Panc1 (cell line): ENCODE measurements at regions not wholly inside any gene's neighbourhood (a gene's known extent, or its start where the extent isn't known, plus 50 kb on each side); places are given as distances from the start of the nearest gene placed in this dataset.

Experiments
- ATAC-seq: fragments of 200-7000 bp; cut with Tn5 transposase; 2 replicates; pipeline ENCODE4 v1.9.1; 2020; ENCODE audit warnings: mild to moderate bottlenecking, moderate library complexity
- BruUV-seq: library from RNA; stranded (reverse); fragments of 400-500 nt; replicated peaks from 2 replicates; lab custom pipeline; 2021; lab: Mats Ljungman, UMichigan
- CTCF ChIA-PET: fragments of 300-600 bp; sonication (Branson Sonifier 250); formaldehyde crosslinking; loops from one replicate; lab custom pipeline; 2022; ENCODE audit warnings: antibody characterized with exemption; lab: Charles Lee
- POLR2A ChIA-PET: fragments of 300-600 bp; sonication (Branson Sonifier 250); formaldehyde crosslinking; loops from one replicate; lab custom pipeline; 2022; ENCODE audit warnings: antibody characterized with exemption; lab: Charles Lee
- DNase-seq: peaks from one replicate; pipeline ENCODE4 v3.0.0-alpha.2; 2010; ENCODE audit warnings: low read depth, low spot score
- H3K27ac ChIP-seq: 2 replicates; pipeline ENCODE4 v1.5.1; 2011; ENCODE audit warnings: mild to moderate bottlenecking, low read length, inconsistent platforms
- H3K27me3 ChIP-seq: fragments of 200-500 bp; sonication (Bioruptor generic); 2 replicates; pipeline ENCODE4 v1.6.0; 2014; ENCODE audit warnings: low read length, inconsistent platforms; ENCODE audit not compliant: control insufficient read depth, insufficient read depth
- H3K36me3 ChIP-seq: fragments of 200-500 bp; sonication (Bioruptor generic); 2 replicates; pipeline ENCODE4 v1.5.1; 2014; ENCODE audit warnings: inconsistent platforms, mild to moderate bottlenecking, low read length, moderate library complexity; ENCODE audit not compliant: control insufficient read depth, insufficient read depth
- H3K4me1 ChIP-seq: 2 replicates; pipeline ENCODE4 v1.5.1; 2011; ENCODE audit warnings: inconsistent platforms, mild to moderate bottlenecking, low read length, moderate library complexity; ENCODE audit not compliant: control insufficient read depth, insufficient read depth
- H3K4me3 ChIP-seq, 2 experiments: 2 replicates each; pipeline ENCODE4 v1.5.1; 2011 to 2012; ENCODE audit warnings: low read depth in 2 of 2, low read length in 2 of 2, mild to moderate bottlenecking in 2 of 2, inconsistent platforms in 1 of 2, moderate library complexity in 1 of 2
- H3K9me3 ChIP-seq: fragments of 200-500 bp; sonication (Bioruptor generic); 2 replicates; pipeline ENCODE4 v1.5.1; 2014; ENCODE audit warnings: low read depth, mild to moderate bottlenecking, inconsistent platforms, low read length, moderate library complexity; ENCODE audit not compliant: control insufficient read depth, insufficient read depth
- POLR2AphosphoS5 ChIP-seq: IDR thresholded peaks from 2 replicates; pipeline ENCODE4 v1.6.1; 2012; ENCODE audit warnings: mild to moderate bottlenecking, low read depth, low read length, moderate library complexity
- SIN3A ChIP-seq: IDR thresholded peaks from 2 replicates; pipeline ENCODE4 v1.6.1; 2012; ENCODE audit warnings: low read depth, mild to moderate bottlenecking, low read length, moderate library complexity, borderline replicate concordance; ENCODE audit not compliant: insufficient read depth
- TCF7L2 ChIP-seq: IDR thresholded peaks from 2 replicates; pipeline ENCODE4 v1.6.1; 2011; ENCODE audit warnings: mild to moderate bottlenecking, low read depth, low read length, inconsistent platforms
- in situ Hi-C: cut with HindIII; loops from 2 replicates; pipeline ENCODE4 v1.10.0; 2016; ENCODE audit warnings: low sequenced_read_pairs, low pct_unique_long_range_greater_than_20kb
- intact Hi-C: fragments of 100-400 bp; cut with micrococcal nuclease; formaldehyde crosslinking; loops from one replicate; pipeline ENCODE4 v1.10.0; 2022; ENCODE audit not compliant: unreplicated experiment
- TF ChIP-seq, protein P1 (sequence below), 2 experiments: IDR thresholded peaks; 2 replicates each; pipeline ENCODE4 v1.6.1; 2011 to 2012; ENCODE audit warnings: low read depth in 2 of 2, control low read depth in 1 of 2, low read length in 1 of 2, mild to moderate bottlenecking in 1 of 2, moderate library complexity in 1 of 2; ENCODE audit not compliant: insufficient read depth in 1 of 2
- TF ChIP-seq, protein P2 (sequence below): fragments of 450-650 bp; IDR thresholded peaks from 2 replicates; pipeline ENCODE4 v1.5.1; 2017; ENCODE audit warnings: mild to moderate bottlenecking

DNA sequence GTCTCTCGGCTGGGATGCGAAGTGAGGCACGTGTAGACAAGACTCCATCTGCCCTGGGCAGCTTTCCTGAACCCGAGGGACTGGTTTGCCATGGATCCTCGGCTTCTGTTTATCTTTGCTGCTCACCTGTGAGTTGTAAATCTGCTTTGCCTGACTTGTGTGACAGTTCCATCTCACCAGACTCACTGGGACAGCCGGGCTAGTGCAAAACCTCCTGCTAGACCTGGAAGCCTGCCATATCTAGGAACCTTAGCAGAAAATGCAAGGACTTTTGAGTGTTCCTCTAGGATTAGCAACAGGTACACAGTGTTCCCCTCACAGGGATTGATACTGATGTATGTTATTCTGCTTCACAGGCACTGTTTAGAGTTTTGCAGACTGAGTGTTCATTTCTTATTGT lies 218.6 kb downstream of the URB2 start:
- H3K9me3 ChIP-seq = no peaks in the 10 kb centered on the region
- BruUV-seq = no TSS peak
- no peaks in the 10 kb centered on the region for H3K4me1 ChIP-seq
- H3K27ac ChIP-seq = no peak overlapping the region
- no peak for TF ChIP-seq SIN3A
- no peak for TF ChIP-seq POLR2AphosphoS5
- TF ChIP-seq TCF7L2 = no peak
- TF ChIP-seq, protein P1, sequence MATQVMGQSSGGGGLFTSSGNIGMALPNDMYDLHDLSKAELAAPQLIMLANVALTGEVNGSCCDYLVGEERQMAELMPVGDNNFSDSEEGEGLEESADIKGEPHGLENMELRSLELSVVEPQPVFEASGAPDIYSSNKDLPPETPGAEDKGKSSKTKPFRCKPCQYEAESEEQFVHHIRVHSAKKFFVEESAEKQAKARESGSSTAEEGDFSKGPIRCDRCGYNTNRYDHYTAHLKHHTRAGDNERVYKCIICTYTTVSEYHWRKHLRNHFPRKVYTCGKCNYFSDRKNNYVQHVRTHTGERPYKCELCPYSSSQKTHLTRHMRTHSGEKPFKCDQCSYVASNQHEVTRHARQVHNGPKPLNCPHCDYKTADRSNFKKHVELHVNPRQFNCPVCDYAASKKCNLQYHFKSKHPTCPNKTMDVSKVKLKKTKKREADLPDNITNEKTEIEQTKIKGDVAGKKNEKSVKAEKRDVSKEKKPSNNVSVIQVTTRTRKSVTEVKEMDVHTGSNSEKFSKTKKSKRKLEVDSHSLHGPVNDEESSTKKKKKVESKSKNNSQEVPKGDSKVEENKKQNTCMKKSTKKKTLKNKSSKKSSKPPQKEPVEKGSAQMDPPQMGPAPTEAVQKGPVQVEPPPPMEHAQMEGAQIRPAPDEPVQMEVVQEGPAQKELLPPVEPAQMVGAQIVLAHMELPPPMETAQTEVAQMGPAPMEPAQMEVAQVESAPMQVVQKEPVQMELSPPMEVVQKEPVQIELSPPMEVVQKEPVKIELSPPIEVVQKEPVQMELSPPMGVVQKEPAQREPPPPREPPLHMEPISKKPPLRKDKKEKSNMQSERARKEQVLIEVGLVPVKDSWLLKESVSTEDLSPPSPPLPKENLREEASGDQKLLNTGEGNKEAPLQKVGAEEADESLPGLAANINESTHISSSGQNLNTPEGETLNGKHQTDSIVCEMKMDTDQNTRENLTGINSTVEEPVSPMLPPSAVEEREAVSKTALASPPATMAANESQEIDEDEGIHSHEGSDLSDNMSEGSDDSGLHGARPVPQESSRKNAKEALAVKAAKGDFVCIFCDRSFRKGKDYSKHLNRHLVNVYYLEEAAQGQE (IDR thresholded peaks at IDR 0.05; ENCODE audit: insufficient read depth in 1 of 2, low read depth in 2 of 2, low read length in 1 of 2) = no peak
- TF ChIP-seq, protein P2, sequence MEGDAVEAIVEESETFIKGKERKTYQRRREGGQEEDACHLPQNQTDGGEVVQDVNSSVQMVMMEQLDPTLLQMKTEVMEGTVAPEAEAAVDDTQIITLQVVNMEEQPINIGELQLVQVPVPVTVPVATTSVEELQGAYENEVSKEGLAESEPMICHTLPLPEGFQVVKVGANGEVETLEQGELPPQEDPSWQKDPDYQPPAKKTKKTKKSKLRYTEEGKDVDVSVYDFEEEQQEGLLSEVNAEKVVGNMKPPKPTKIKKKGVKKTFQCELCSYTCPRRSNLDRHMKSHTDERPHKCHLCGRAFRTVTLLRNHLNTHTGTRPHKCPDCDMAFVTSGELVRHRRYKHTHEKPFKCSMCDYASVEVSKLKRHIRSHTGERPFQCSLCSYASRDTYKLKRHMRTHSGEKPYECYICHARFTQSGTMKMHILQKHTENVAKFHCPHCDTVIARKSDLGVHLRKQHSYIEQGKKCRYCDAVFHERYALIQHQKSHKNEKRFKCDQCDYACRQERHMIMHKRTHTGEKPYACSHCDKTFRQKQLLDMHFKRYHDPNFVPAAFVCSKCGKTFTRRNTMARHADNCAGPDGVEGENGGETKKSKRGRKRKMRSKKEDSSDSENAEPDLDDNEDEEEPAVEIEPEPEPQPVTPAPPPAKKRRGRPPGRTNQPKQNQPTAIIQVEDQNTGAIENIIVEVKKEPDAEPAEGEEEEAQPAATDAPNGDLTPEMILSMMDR = no peak
- CTCF ChIA-PET = no interaction called here
- no peak overlapping the region for H3K4me3 ChIP-seq
- in situ Hi-C loops = no loop called here
- ATAC-seq (no peak), DNase-seq (no peak)
- H3K27me3 ChIP-seq = peaks cover 21% of the 10 kb centered on the region
- intact Hi-C loops = no loop called here
- no peaks in the 10 kb centered on the region for H3K36me3 ChIP-seq
- POLR2A ChIA-PET = no interaction called here

DNA sequence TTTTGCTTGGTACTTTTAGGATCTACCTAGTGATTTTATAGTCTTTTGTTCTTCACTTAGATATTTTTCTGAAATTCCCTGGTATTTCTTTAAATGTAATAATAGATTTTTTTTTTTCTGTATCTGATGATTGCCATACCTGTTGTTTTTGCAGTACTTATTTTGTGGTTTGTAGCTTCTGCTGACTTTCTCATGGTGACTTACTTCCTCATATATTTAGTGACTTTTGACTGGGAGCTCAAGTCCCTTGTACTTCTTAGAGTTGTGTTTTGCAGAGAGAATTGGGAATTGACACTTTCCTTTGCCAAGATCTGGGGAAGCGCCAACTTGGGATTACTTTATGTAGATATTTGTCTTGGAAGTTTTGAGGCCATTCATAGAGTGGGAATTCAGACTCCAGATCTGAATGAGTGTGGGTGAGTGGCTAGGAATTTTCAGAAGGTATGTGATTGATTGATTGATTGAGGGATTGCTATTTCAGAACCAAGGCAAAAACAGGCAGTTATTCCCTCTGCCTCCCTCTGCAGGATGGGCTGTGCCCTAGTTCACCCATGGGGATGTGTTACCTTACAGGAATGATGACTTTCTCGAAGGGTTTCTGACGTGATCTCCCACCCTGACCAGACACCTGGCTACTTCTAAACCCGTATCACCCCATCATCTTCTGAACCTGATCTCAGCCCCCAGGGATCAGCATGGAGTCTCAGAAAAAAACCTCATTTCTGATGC lies 219.5 kb downstream of the URB2 start:
- no peaks in the 10 kb centered on the region for H3K9me3 ChIP-seq
- H3K27ac ChIP-seq = no peak overlapping the region
- BruUV-seq = no TSS peak
- ChIA-PET POLR2A (no interaction called here), CTCF (no interaction called here)
- DNase-seq (no peak), ATAC-seq (no peak)
- no peak overlapping the region for H3K4me3 ChIP-seq
- peaks cover 19% of the 10 kb centered on the region for H3K27me3 ChIP-seq
- no peaks in the 10 kb centered on the region for H3K4me1 ChIP-seq
- intact Hi-C loops = no loop called here
- TF ChIP-seq, protein P1 (IDR thresholded peaks at IDR 0.05; ENCODE audit: insufficient read depth in 1 of 2, low read depth in 2 of 2, low read length in 1 of 2) = no peak
- TF ChIP-seq POLR2AphosphoS5 = no peak
- TF ChIP-seq, protein P2 = no peak
- TF ChIP-seq SIN3A = no peak
- no peak for TF ChIP-seq TCF7L2
- in situ Hi-C loops = no loop called here
- no peaks in the 10 kb centered on the region for H3K36me3 ChIP-seq
